Fibroblast of pulmonary artery (primary cell): ENCODE measurements at regions not wholly inside any gene's neighbourhood (a gene's known extent, or its start where the extent isn't known, plus 50 kb on each side); places are given as distances from the start of the nearest gene placed in this dataset.

Source experiments
- DNase-seq: peaks from one replicate; pipeline ENCODE4 v3.0.0-alpha.2; 2010; ENCODE audit warnings: low read depth
- H3K4me3 ChIP-seq: replicated peaks from 2 replicates; pipeline ENCODE4 v1.5.1; 2011; ENCODE audit warnings: low read depth, mild to moderate bottlenecking, control low read depth, low read length, moderate library complexity
- TF ChIP-seq, protein P1 (sequence below): IDR thresholded peaks from 2 replicates; pipeline ENCODE4 v1.5.1; 2011; ENCODE audit warnings: mild to moderate bottlenecking, control low read depth, low read length, inconsistent platforms; ENCODE audit errors: missing control alignments

DNA sequence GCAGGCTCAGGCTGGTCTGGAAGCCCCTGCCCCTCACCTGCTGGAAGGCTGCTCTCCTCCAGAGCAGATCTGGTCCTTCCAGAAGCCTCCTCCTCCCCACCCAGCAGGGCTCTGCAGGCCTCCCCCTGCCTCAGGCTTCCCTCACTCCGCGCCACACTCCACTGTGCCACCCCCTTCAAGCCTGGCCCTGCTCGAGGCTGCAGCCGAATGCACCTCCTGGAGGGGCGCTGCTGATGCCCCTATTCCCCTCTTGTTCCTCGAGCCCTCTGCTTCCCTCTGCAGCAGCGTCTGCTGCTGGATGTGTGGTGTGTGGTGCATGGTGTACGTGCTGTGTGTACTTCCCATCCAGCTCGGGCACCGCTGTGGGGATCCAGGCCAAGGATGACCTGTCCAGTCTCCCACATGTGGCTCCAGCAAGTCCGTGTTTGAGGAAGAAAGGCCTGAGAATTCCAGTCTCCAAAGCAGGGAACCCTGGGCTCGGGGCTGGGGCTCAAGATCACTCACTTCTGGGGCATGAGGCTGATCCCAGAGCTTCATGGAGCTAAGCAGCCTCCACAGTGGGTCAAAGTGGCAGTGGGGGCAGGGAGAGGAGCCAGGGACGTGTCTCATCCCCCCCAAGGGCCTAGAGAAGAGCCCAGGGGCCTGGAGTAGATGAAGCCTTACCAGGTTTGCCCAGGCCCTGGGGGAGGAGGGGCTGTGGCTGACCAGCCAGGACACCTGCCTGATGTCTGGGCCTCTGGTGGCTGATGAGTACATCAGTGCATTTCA lies 136.0 kb upstream of the C14orf180 start:
- TF ChIP-seq, protein P1, sequence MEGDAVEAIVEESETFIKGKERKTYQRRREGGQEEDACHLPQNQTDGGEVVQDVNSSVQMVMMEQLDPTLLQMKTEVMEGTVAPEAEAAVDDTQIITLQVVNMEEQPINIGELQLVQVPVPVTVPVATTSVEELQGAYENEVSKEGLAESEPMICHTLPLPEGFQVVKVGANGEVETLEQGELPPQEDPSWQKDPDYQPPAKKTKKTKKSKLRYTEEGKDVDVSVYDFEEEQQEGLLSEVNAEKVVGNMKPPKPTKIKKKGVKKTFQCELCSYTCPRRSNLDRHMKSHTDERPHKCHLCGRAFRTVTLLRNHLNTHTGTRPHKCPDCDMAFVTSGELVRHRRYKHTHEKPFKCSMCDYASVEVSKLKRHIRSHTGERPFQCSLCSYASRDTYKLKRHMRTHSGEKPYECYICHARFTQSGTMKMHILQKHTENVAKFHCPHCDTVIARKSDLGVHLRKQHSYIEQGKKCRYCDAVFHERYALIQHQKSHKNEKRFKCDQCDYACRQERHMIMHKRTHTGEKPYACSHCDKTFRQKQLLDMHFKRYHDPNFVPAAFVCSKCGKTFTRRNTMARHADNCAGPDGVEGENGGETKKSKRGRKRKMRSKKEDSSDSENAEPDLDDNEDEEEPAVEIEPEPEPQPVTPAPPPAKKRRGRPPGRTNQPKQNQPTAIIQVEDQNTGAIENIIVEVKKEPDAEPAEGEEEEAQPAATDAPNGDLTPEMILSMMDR = no peak
- DNase-seq = no peak
- no peak overlapping the region for H3K4me3 ChIP-seq

DNA sequence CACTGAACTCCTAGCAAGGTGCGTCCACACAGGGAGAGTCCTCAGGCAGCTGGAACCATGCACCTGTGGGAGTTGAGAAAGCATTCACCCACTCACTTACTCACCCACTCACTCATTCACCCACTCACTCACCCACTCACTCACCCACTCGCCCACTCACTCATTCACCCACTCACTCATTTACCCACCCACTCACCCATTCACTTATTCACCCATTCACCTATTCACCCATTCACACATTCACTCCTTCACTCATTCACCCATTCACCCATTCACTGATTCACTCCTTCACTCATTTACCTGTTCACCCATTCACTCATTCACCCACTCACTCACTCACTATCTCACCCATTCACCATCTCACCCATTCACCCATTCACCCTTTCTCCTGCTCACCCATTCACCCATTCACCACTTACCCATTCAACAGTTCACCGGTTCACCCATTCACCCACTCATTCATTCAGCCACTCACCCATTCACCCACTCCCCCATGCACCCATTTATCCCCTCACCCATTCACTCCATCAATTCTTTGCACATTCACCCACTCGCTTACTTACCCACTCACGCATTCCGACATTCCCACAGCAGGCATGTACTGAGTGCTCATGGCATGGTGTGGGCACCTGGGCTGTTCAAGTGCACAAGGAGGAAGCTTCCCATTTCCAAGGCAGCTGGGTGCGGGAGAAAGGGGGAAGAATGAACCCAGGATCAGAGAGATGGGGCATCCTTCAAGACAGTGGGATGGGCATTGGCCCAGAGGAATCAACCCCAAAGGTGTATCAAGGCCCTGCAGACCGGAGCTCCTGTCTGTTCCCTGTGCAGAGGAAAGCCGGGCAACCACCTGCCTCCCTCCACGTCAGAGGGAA lies 135.2 kb upstream of the C14orf180 start:
- TF ChIP-seq, protein P1 = no peak
- H3K4me3 ChIP-seq = no peak overlapping the region
- no peak for DNase-seq

DNA sequence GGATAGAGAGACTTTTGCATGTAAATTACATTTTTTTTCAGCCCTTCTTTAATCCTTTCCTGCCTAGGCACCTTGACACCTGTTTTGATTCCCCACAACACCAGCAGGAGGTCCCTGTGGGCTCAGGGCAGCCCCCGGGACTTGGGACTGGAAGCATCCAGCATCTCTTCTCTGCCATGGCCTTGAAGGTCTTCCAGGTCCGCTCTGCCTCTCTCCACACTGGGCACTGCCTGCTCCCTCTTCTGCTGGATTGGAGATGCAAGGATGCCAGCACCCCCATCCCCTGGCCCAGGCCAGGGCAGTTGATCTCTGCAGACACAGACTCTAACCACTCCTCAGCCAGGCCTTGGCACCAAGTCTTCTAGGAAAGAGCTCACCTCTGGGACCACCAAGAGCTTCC lies 134.5 kb upstream of the C14orf180 start:
- TF ChIP-seq, protein P1 = no peak
- H3K4me3 ChIP-seq = no peak overlapping the region
- DNase-seq = no peak

DNA sequence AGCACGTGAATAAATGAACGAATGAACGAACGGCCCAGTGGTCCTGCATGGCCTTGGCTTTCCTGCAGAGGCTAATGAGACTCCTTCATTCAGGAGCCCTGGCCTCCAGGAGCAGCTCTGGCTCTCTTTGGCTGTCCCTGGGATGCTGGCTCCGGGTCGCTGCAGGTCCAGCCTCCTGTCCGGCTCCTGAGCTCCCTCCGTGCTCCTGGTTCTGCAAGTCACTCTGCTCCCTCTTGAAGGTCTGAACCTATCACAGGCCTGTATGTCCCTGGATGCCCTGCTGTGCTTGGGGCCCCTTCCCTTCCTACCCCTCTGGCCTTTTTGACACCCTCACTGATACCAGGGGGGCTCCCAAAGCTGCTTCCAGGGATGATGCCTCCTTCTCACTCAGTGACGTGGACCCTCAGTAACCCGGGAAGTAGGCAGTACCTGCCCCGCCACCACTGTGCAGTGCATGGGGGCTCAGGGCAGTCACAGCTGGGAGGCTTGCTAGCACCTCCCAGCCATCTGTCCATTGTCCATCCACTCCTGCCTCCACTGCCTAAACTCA lies 133.7 kb upstream of the C14orf180 start:
- TF ChIP-seq, protein P1 = no peak
- H3K4me3 ChIP-seq = no peak overlapping the region
- DNase-seq = no peak

DNA sequence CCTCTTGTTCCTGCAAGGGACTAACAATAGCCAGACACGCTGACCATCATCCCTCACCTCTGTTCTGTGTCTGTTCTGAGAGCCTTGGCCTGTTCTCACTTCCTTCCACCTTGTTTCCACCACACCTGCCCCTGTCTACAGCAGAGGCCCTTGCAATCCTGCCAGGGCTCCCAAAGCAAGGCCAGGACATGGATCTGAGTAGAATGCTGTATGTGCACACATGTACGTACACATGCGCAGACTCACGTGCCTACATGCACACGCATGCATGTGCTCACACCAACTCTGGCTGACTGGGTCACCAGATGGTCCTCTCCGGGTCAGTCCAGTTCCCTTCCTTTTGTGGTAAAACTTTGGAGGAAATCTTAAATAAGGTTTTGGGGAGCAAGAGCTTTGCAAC lies 133.0 kb upstream of the C14orf180 start:
- DNase-seq = no peak
- TF ChIP-seq, protein P1 = no peak
- no peak overlapping the region for H3K4me3 ChIP-seq

DNA sequence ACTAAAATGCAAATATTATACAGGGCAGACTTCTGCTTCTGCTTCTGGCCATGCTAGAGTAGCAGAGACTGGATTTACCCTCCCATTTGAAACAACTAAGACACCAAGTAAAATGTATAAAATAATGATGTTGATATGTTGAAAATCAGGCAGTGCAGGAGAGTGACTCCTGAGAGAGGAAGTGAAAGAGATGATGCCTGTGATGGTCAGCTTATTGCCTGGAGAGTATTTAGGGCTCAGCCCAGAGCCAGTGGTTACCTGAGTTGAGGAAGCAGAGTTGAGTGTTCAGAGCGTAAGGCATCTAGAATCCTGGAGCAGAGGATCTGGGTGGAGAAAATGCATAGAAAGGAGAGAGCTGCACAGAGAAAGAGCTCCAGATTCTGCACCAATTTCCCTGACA lies 131.8 kb upstream of the C14orf180 start:
- no peak overlapping the region for H3K4me3 ChIP-seq
- DNase-seq = no peak
- TF ChIP-seq, protein P1 = no peak
